HL-60 (cell line): ENCODE measurements at regions not wholly inside any gene's neighbourhood (a gene's known extent, or its start where the extent isn't known, plus 50 kb on each side); places are given as distances from the start of the nearest gene placed in this dataset.

Experiments used
- DNase-seq, 2 experiments: peaks; one replicate each; pipeline ENCODE4 v3.0.0-alpha.2; 2010 to 2020; ENCODE audit warnings: low read depth in 1 of 2, low spot score in 1 of 2
- H3K27ac ChIP-seq: fragments of 250-450 bp; sonication (Bioruptor Pico); replicated peaks from 2 replicates; pipeline ENCODE4 v1.5.1; 2020; ENCODE audit warnings: mild to moderate bottlenecking, moderate library complexity
- H3K27me3 ChIP-seq: fragments of 250-450 bp; sonication (Bioruptor Pico); 2 replicates; pipeline ENCODE4 v1.5.1; 2021; ENCODE audit warnings: mild to moderate bottlenecking, moderate library complexity; ENCODE audit not compliant: insufficient read depth, poor library complexity, severe bottlenecking
- H3K4me3 ChIP-seq: replicated peaks from 2 replicates; pipeline ENCODE4 v1.5.1; 2011; ENCODE audit warnings: mild to moderate bottlenecking, control low read depth, low read length; ENCODE audit not compliant: insufficient read depth
- CTCF ChIP-seq: IDR thresholded peaks from one replicate; pipeline ENCODE4 v1.5.1; 2011; ENCODE audit warnings: low read length, control low read depth, inconsistent platforms; ENCODE audit not compliant: insufficient read depth
- GABPA ChIP-seq: IDR thresholded peaks from 2 replicates; pipeline ENCODE4 v1.6.1; 2012; ENCODE audit warnings: low read depth
- POLR2AphosphoS5 ChIP-seq: IDR thresholded peaks from 2 replicates; pipeline ENCODE4 v1.6.1; 2012; ENCODE audit warnings: low read depth
- REST ChIP-seq: IDR thresholded peaks from 2 replicates; pipeline ENCODE4 v1.6.1; 2012; ENCODE audit warnings: low read depth; ENCODE audit not compliant: insufficient replicate concordance
- SPI1 ChIP-seq: IDR thresholded peaks from 2 replicates; pipeline ENCODE4 v1.6.1; 2012; ENCODE audit warnings: low read depth, mild to moderate bottlenecking, borderline replicate concordance

GRCh38 chr2:7660816-7661215 is 743.6 kb downstream of the RNF144A start:
- Histone ChIP-seq H3K4me3 (no peak overlapping the region), H3K27me3 (peaks cover 3% of the 10 kb centered on the region), H3K27ac (no peak overlapping the region)
- TF ChIP-seq GABPA = no peak
- TF ChIP-seq SPI1 = no peak
- no peak for TF ChIP-seq CTCF
- TF ChIP-seq REST = no peak
- no peak for TF ChIP-seq POLR2AphosphoS5
- DNase-seq = no peak

GRCh38 chr2:7661502-7661901 is 744.3 kb downstream of the RNF144A start:
- no peak for TF ChIP-seq GABPA
- no peak for TF ChIP-seq CTCF
- TF ChIP-seq REST = no peak
- TF ChIP-seq SPI1 = no peak
- no peak for TF ChIP-seq POLR2AphosphoS5
- DNase-seq = no peak
- Histone ChIP-seq H3K4me3 (no peak overlapping the region), H3K27ac (no peak overlapping the region), H3K27me3 (peaks cover 3% of the 10 kb centered on the region)

GRCh38 chr2:7665880-7666279 is 748.7 kb downstream of the RNF144A start:
- Histone ChIP-seq H3K27ac (no peak overlapping the region), H3K27me3 (peaks cover 2% of the 10 kb centered on the region)
- TF ChIP-seq CTCF = no peak
- no peak for TF ChIP-seq REST
- no peak for TF ChIP-seq GABPA
- no peak for TF ChIP-seq SPI1
- TF ChIP-seq POLR2AphosphoS5 = no peak

More at GRCh38 chr2:7665880-7666279, 748.7 kb downstream of the RNF144A start:
- no peak for DNase-seq
- H3K4me3 ChIP-seq = no peak overlapping the region
